DND-41 (cell line): ENCODE measurements at regions not wholly inside any gene's neighbourhood (a gene's known extent, or its start where the extent isn't known, plus 50 kb on each side); places are given as distances from the start of the nearest gene placed in this dataset.

Experiments used
- ATAC-seq: fragments of 200-7000 bp; cut with Tn5 transposase; 3 replicates; pipeline ENCODE4 v1.9.1; 2021; ENCODE audit warnings: low read depth; ENCODE audit not compliant: insufficient read depth
- DNase-seq: peaks from one replicate; pipeline ENCODE4 v3.0.0-alpha.2; 2020
- H2AFZ ChIP-seq: 2 replicates; pipeline ENCODE4 v1.6.0; 2012; ENCODE audit warnings: low read depth, low read length
- H3K27ac ChIP-seq: 2 replicates; pipeline ENCODE4 v1.5.1; 2012; ENCODE audit warnings: low read length, inconsistent platforms
- H3K27me3 ChIP-seq: fragments of 200-600 bp; sonication (generic); 2 replicates; pipeline ENCODE4 v1.6.0; 2012; ENCODE audit warnings: low read length, mild to moderate bottlenecking, inconsistent platforms; ENCODE audit not compliant: insufficient read depth, poor library complexity
- H3K36me3 ChIP-seq: 2 replicates; pipeline ENCODE4 v1.5.1; 2012; ENCODE audit warnings: low read length, inconsistent platforms; ENCODE audit not compliant: insufficient read depth
- H3K4me1 ChIP-seq: 2 replicates; pipeline ENCODE4 v1.5.1; 2012; ENCODE audit warnings: mild to moderate bottlenecking, low read length; ENCODE audit not compliant: insufficient read depth
- H3K4me2 ChIP-seq: 2 replicates; pipeline ENCODE4 v1.6.0; 2012; ENCODE audit warnings: mild to moderate bottlenecking, moderate library complexity, low read length, inconsistent platforms; ENCODE audit not compliant: insufficient read depth
- H3K4me3 ChIP-seq, 2 experiments: fragments of 200-600 bp in 1 of 2; shearing (Covaris generic) in 1 of 2; 2 replicates each; pipeline ENCODE4 v1.5.1; 2012 to 2016; ENCODE audit warnings: inconsistent platforms in 2 of 2, low read length in 2 of 2, mild to moderate bottlenecking in 2 of 2, low read depth in 1 of 2, moderate library complexity in 1 of 2
- H3K79me2 ChIP-seq: 2 replicates; pipeline ENCODE4 v1.6.0; 2012; ENCODE audit warnings: low read length, inconsistent platforms; ENCODE audit not compliant: insufficient read depth
- H3K9ac ChIP-seq: 2 replicates; pipeline ENCODE4 v1.6.0; 2012; ENCODE audit warnings: low read depth, mild to moderate bottlenecking, inconsistent platforms, low read length, moderate library complexity
- H3K9me3 ChIP-seq: 2 replicates; pipeline ENCODE4 v1.5.1; 2012; ENCODE audit warnings: low read length, moderate library complexity, mild to moderate bottlenecking, inconsistent platforms; ENCODE audit not compliant: insufficient read depth, severe bottlenecking
- H4K20me1 ChIP-seq: 2 replicates; pipeline ENCODE4 v1.6.0; 2012; ENCODE audit warnings: low read length; ENCODE audit not compliant: insufficient read depth
- EZH2 ChIP-seq: IDR thresholded peaks from 3 replicates; pipeline ENCODE4 v1.6.1; 2012; ENCODE audit warnings: borderline replicate concordance, low read depth, mild to moderate bottlenecking, moderate library complexity, low read length, inconsistent platforms; ENCODE audit not compliant: severe bottlenecking
- TF ChIP-seq, protein P1 (sequence below): IDR thresholded peaks from 2 replicates; pipeline ENCODE4 v1.5.1; 2012; ENCODE audit warnings: borderline replicate concordance, low read length, moderate library complexity, mild to moderate bottlenecking; ENCODE audit not compliant: poor library complexity, severe bottlenecking; ENCODE audit errors: extremely low read depth

GRCh38 chr18:40875101-40875615 lies 1079.9 kb upstream of the PIK3C3 start:
- Histone ChIP-seq H2AFZ (no peak overlapping the region), H3K4me2 (no peak overlapping the region), H3K4me1 (no peaks in the 10 kb centered on the region), H3K36me3 (no peaks in the 10 kb centered on the region), H4K20me1 (no peaks in the 10 kb centered on the region), H3K9me3 (no peaks in the 10 kb centered on the region), H3K79me2 (no peaks in the 10 kb centered on the region), H3K9ac (no peak overlapping the region), H3K27me3 (no peaks in the 10 kb centered on the region), H3K27ac (no peak overlapping the region), H3K4me3 (no peak overlapping the region)
- no peak for ATAC-seq
- TF ChIP-seq, protein P1, sequence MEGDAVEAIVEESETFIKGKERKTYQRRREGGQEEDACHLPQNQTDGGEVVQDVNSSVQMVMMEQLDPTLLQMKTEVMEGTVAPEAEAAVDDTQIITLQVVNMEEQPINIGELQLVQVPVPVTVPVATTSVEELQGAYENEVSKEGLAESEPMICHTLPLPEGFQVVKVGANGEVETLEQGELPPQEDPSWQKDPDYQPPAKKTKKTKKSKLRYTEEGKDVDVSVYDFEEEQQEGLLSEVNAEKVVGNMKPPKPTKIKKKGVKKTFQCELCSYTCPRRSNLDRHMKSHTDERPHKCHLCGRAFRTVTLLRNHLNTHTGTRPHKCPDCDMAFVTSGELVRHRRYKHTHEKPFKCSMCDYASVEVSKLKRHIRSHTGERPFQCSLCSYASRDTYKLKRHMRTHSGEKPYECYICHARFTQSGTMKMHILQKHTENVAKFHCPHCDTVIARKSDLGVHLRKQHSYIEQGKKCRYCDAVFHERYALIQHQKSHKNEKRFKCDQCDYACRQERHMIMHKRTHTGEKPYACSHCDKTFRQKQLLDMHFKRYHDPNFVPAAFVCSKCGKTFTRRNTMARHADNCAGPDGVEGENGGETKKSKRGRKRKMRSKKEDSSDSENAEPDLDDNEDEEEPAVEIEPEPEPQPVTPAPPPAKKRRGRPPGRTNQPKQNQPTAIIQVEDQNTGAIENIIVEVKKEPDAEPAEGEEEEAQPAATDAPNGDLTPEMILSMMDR, result no peak
- no peak for TF ChIP-seq EZH2
- no peak for DNase-seq

DNA sequence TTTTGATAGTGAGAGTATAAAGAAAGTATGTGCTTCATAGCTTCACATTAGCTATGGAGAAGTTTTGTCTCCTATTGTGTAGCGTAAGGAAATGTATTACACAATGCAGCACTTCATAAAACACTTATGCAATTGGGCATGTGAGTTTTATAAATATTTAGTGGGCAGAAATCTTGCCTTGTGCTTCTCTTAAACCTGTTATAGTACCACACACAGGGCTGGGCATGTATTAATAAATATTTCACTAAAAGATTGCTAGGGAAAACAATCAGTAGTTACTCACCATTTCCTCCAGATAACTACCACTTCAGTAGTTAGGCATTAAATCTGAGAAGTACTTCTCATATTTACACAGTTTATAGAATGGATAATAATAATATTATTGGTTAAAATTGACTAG lies 1080.8 kb upstream of the PIK3C3 start:
- no peaks in the 10 kb centered on the region for H3K9me3 ChIP-seq
- no peaks in the 10 kb centered on the region for H3K79me2 ChIP-seq
- H2AFZ ChIP-seq, result no peak overlapping the region
- ATAC-seq (no peak), DNase-seq (no peak)
- H3K36me3 ChIP-seq, result no peaks in the 10 kb centered on the region
- H3K9ac ChIP-seq, result no peak overlapping the region
- H3K4me1 ChIP-seq, result no peaks in the 10 kb centered on the region
- no peak overlapping the region for H3K4me3 ChIP-seq
- H3K27ac ChIP-seq, result no peak overlapping the region
- TF ChIP-seq, protein P1, result no peak
- TF ChIP-seq EZH2, result no peak
- H4K20me1 ChIP-seq, result no peaks in the 10 kb centered on the region
- H3K27me3 ChIP-seq, result no peaks in the 10 kb centered on the region
- H3K4me2 ChIP-seq, result no peak overlapping the region

GRCh38 chr18:40868110-40868858 lies 1086.8 kb upstream of the PIK3C3 start:
- no peak overlapping the region for H3K4me2 ChIP-seq
- DNase-seq (no peak), ATAC-seq (no peak)
- no peak overlapping the region for H3K4me3 ChIP-seq
- no peaks in the 10 kb centered on the region; the same call in 1 of the 2 replicates for H3K4me1 ChIP-seq
- H2AFZ ChIP-seq, result no peak overlapping the region
- TF ChIP-seq, protein P1, result no peak
- no peaks in the 10 kb centered on the region for H3K36me3 ChIP-seq
- no peaks in the 10 kb centered on the region for H3K79me2 ChIP-seq
- H3K9me3 ChIP-seq, result no peaks in the 10 kb centered on the region
- H3K9ac ChIP-seq, result no peak overlapping the region
- no peaks in the 10 kb centered on the region for H3K27me3 ChIP-seq
- H4K20me1 ChIP-seq, result no peaks in the 10 kb centered on the region
- H3K27ac ChIP-seq, result no peak overlapping the region
